Activated T-cell treated with anti-CD3 and anti-CD28 coated beads, Interleukin-2, amount 50 U/mL, for 4 hours (primary cell): ENCODE measurements at regions not wholly inside any gene's neighbourhood (a gene's known extent, or its start where the extent isn't known, plus 50 kb on each side); places are given as distances from the start of the nearest gene placed in this dataset.
"Not testable (repeated sequence)": the region's sequence is repeated elsewhere in the genome, so short reads cannot be mapped to it uniquely, and the experiment has no call there.

ENCODE experiments used
- ATAC-seq, 2 donors: fragments of 200-7000 bp; cut with Tn5 transposase; one replicate each; pipeline ENCODE4 v1.10.0; 2021
- DNase-seq: peaks from one replicate; pipeline ENCODE4 v3.0.0-alpha.2; 2020
- H3K27me3 Mint-ChIP-seq: one replicate; pipeline ENCODE4 v1.8.0; 2021; ENCODE audit warnings: low read depth, mixed read lengths
- H3K36me3 Mint-ChIP-seq: one replicate; pipeline ENCODE4 v1.8.0; 2022; ENCODE audit warnings: mixed read lengths; ENCODE audit not compliant: insufficient read depth
- H3K4me1 Mint-ChIP-seq: one replicate; pipeline ENCODE4 v1.8.0; 2021; ENCODE audit warnings: low read depth, mixed read lengths
- H3K4me3 Mint-ChIP-seq: one replicate; pipeline ENCODE4 v1.8.0; 2021; ENCODE audit warnings: mild to moderate bottlenecking, moderate library complexity, mixed read lengths
- H3K9me3 Mint-ChIP-seq: one replicate; pipeline ENCODE4 v1.8.0; 2021; ENCODE audit warnings: mixed read lengths

- Mint-ChIP-seq H3K9me3 (peaks cover 8% of the 10 kb centered on the region), H3K4me3 (no peak overlapping the region), H3K4me1 (no peaks in the 10 kb centered on the region), H3K27me3 (no peaks in the 10 kb centered on the region), H3K36me3 (no peaks in the 10 kb centered on the region)
- ATAC-seq (no peak), DNase-seq (no peak)
Measured at GRCh38 chr18:38221476-38222100, 656.0 kb upstream of the CELF4 start.

- Mint-ChIP-seq H3K36me3 (no peaks in the 10 kb centered on the region), H3K4me3 (no peak overlapping the region), H3K4me1 (no peaks in the 10 kb centered on the region), H3K27me3 (no peaks in the 10 kb centered on the region), H3K9me3 (peaks cover 12% of the 10 kb centered on the region)
- DNase-seq (no peak), ATAC-seq (no peak)
Measured at GRCh38 chr18:38198956-38199355, 633.4 kb upstream of the CELF4 start.

- H3K36me3 Mint-ChIP-seq = no peaks in the 10 kb centered on the region
- no peaks in the 10 kb centered on the region for H3K27me3 Mint-ChIP-seq
- ATAC-seq = no peak
- H3K4me1 Mint-ChIP-seq = no peaks in the 10 kb centered on the region
- H3K9me3 Mint-ChIP-seq = peaks cover 14% of the 10 kb centered on the region
- no peak overlapping the region for H3K4me3 Mint-ChIP-seq
- DNase-seq = no peak
Measured at GRCh38 chr18:38198526-38198925, 632.9 kb upstream of the CELF4 start.

- Mint-ChIP-seq H3K36me3 (no peaks in the 10 kb centered on the region), H3K9me3 (peaks cover 12% of the 10 kb centered on the region), H3K4me1 (no peaks in the 10 kb centered on the region), H3K4me3 (no peak overlapping the region), H3K27me3 (no peaks in the 10 kb centered on the region)
- ATAC-seq (no peak), DNase-seq (no peak)
Measured at GRCh38 chr18:38186491-38186890, 620.9 kb upstream of the CELF4 start.

- Mint-ChIP-seq H3K4me1 (no peaks in the 10 kb centered on the region), H3K4me3 (no peak overlapping the region), H3K36me3 (no peaks in the 10 kb centered on the region), H3K27me3 (no peaks in the 10 kb centered on the region), H3K9me3 (peaks cover 7% of the 10 kb centered on the region)
- ATAC-seq = no peak
- no peak for DNase-seq
Measured at GRCh38 chr18:38174594-38174993, 609.0 kb upstream of the CELF4 start.

- no peaks in the 10 kb centered on the region for H3K36me3 Mint-ChIP-seq
- no peaks in the 10 kb centered on the region for H3K4me1 Mint-ChIP-seq
- H3K27me3 Mint-ChIP-seq = no peaks in the 10 kb centered on the region
- DNase-seq = no peak
- no peak for ATAC-seq
- H3K9me3 Mint-ChIP-seq = peaks cover 7% of the 10 kb centered on the region
- no peak overlapping the region for H3K4me3 Mint-ChIP-seq
Measured at GRCh38 chr18:38174173-38174572, 608.6 kb upstream of the CELF4 start.

- DNase-seq (no peak), ATAC-seq (no peak)
- no peak overlapping the region for H3K4me3 Mint-ChIP-seq
- no peaks in the 10 kb centered on the region for H3K4me1 Mint-ChIP-seq
- H3K27me3 Mint-ChIP-seq = no peaks in the 10 kb centered on the region
- no peaks in the 10 kb centered on the region for H3K36me3 Mint-ChIP-seq
- H3K9me3 Mint-ChIP-seq = peaks cover 4% of the 10 kb centered on the region
Measured at GRCh38 chr18:38170845-38171244, 605.2 kb upstream of the CELF4 start.

- Mint-ChIP-seq H3K27me3 (no peaks in the 10 kb centered on the region), H3K4me3 (no peak overlapping the region), H3K9me3 (no peaks in the 10 kb centered on the region), H3K36me3 (no peaks in the 10 kb centered on the region), H3K4me1 (no peaks in the 10 kb centered on the region)
- DNase-seq = no peak
- ATAC-seq = no peak
Measured at GRCh38 chr18:38167623-38168022, 602.0 kb upstream of the CELF4 start.

GRCh38 chr18:38153116-38153515 lies 587.5 kb upstream of the CELF4 start:
- H3K36me3 Mint-ChIP-seq, H3K4me3 Mint-ChIP-seq, DNase-seq, ATAC-seq, H3K27me3 Mint-ChIP-seq, H3K4me1 Mint-ChIP-seq: not testable (repeated sequence)
- peaks cover 22% of the 10 kb centered on the region for H3K9me3 Mint-ChIP-seq

- no peaks in the 10 kb centered on the region for H3K27me3 Mint-ChIP-seq
- H3K9me3 Mint-ChIP-seq = peaks cover 9% of the 10 kb centered on the region
- H3K4me1 Mint-ChIP-seq = no peaks in the 10 kb centered on the region
- no peak overlapping the region for H3K4me3 Mint-ChIP-seq
- ATAC-seq (no peak), DNase-seq (no peak)
- no peaks in the 10 kb centered on the region for H3K36me3 Mint-ChIP-seq
Measured at GRCh38 chr18:38116716-38117115, 551.1 kb upstream of the CELF4 start.

GRCh38 chr18:38115201-38115600 lies 549.6 kb upstream of the CELF4 start:
- Mint-ChIP-seq H3K4me1 (no peaks in the 10 kb centered on the region), H3K9me3 (peaks cover 14% of the 10 kb centered on the region), H3K27me3 (no peaks in the 10 kb centered on the region), H3K36me3 (no peaks in the 10 kb centered on the region), H3K4me3 (no peak overlapping the region)
- DNase-seq (no peak), ATAC-seq (no peak)

GRCh38 chr18:38087538-38087937 lies 521.9 kb upstream of the CELF4 start:
- no peak overlapping the region for H3K4me3 Mint-ChIP-seq

GRCh38 chr18:38081516-38081915 lies 515.9 kb upstream of the CELF4 start:
- no peaks in the 10 kb centered on the region for H3K27me3 Mint-ChIP-seq
- H3K4me3 Mint-ChIP-seq = no peak overlapping the region
- ATAC-seq (no peak), DNase-seq (no peak)
- H3K4me1 Mint-ChIP-seq = no peaks in the 10 kb centered on the region
- no peaks in the 10 kb centered on the region for H3K36me3 Mint-ChIP-seq
- peaks cover 2% of the 10 kb centered on the region for H3K9me3 Mint-ChIP-seq

More at GRCh38 chr18:38087538-38087937, 521.9 kb upstream of the CELF4 start:
- Mint-ChIP-seq H3K9me3 (peaks cover 9% of the 10 kb centered on the region), H3K4me1 (no peaks in the 10 kb centered on the region), H3K27me3 (no peaks in the 10 kb centered on the region), H3K36me3 (no peaks in the 10 kb centered on the region)
- ATAC-seq (no peak), DNase-seq (no peak)

GRCh38 chr18:38077229-38077628 lies 511.6 kb upstream of the CELF4 start:
- Mint-ChIP-seq H3K4me1 (no peaks in the 10 kb centered on the region), H3K4me3 (no peak overlapping the region), H3K9me3 (peaks cover 4% of the 10 kb centered on the region), H3K27me3 (no peaks in the 10 kb centered on the region), H3K36me3 (no peaks in the 10 kb centered on the region)
- no peak for DNase-seq
- ATAC-seq = no peak

- ATAC-seq (no peak), DNase-seq (no peak)
- no peaks in the 10 kb centered on the region for H3K27me3 Mint-ChIP-seq
- no peaks in the 10 kb centered on the region for H3K36me3 Mint-ChIP-seq
- H3K4me3 Mint-ChIP-seq = no peak overlapping the region
- no peaks in the 10 kb centered on the region for H3K4me1 Mint-ChIP-seq
- peaks cover 4% of the 10 kb centered on the region for H3K9me3 Mint-ChIP-seq
Measured at GRCh38 chr18:38076346-38077070, 510.9 kb upstream of the CELF4 start.
